GM23338 (cell line): ENCODE measurements at regions not wholly inside any gene's neighbourhood (a gene's known extent, or its start where the extent isn't known, plus 50 kb on each side); places are given as distances from the start of the nearest gene placed in this dataset.
A peak's percentile ranks its signal among the peaks of the same experiment; 100 is the strongest.

Source experiments
- ATAC-seq: fragments of 200-7000 bp; cut with Tn5 transposase; 3 replicates; pipeline ENCODE4 v1.9.1; 2020
- DNase-seq: peaks from one replicate; pipeline ENCODE4 v3.0.0-alpha.2; 2015; ENCODE audit warnings: low spot score
- H2AFZ ChIP-seq: fragments of 200-600 bp; sonication (generic); 2 replicates; pipeline ENCODE4 v1.8.0; 2016; ENCODE audit warnings: antibody characterized with exemption, mild to moderate bottlenecking, moderate library complexity
- H3F3A ChIP-seq: fragments of 200-600 bp; sonication (generic); replicated peaks from 2 replicates; pipeline ENCODE4 v1.8.0; 2017; ENCODE audit warnings: antibody characterized with exemption, mixed run types, low read depth
- H3K27ac ChIP-seq: fragments of 200-600 bp; sonication (generic); 2 replicates; pipeline ENCODE4 v1.6.1; 2016; ENCODE audit warnings: low read depth
- H3K27me3 ChIP-seq: fragments of 200-600 bp; sonication (generic); 2 replicates; pipeline ENCODE4 v1.8.0; 2016; ENCODE audit warnings: mild to moderate bottlenecking, mixed run types, moderate library complexity; ENCODE audit not compliant: insufficient read depth
- H3K36me3 ChIP-seq: fragments of 200-600 bp; sonication (generic); 2 replicates; pipeline ENCODE4 v1.8.0; 2016; ENCODE audit warnings: mild to moderate bottlenecking; ENCODE audit not compliant: insufficient read depth
- H3K4me1 ChIP-seq: fragments of 200-600 bp; sonication (generic); 2 replicates; pipeline ENCODE4 v1.8.0; 2016; ENCODE audit warnings: mild to moderate bottlenecking, moderate library complexity; ENCODE audit not compliant: insufficient read depth
- H3K4me2 ChIP-seq: fragments of 200-600 bp; sonication (generic); 2 replicates; pipeline ENCODE4 v1.7.1; 2017; ENCODE audit warnings: mixed run types
- H3K4me3 ChIP-seq: fragments of 200-600 bp; sonication (generic); 2 replicates; pipeline ENCODE4 v1.6.1; 2016; ENCODE audit warnings: mixed run types
- H3K79me2 ChIP-seq: fragments of 200-600 bp; sonication (generic); replicated peaks from 2 replicates; pipeline ENCODE4 v1.8.0; 2017; ENCODE audit warnings: mild to moderate bottlenecking; ENCODE audit not compliant: insufficient read depth
- H3K9me2 ChIP-seq: fragments of 200-600 bp; sonication (generic); 2 replicates; pipeline ENCODE4 v1.8.0; 2017; ENCODE audit not compliant: insufficient read depth
- H4K20me1 ChIP-seq: fragments of 200-600 bp; sonication (generic); replicated peaks from 2 replicates; pipeline ENCODE4 v1.8.0; 2017; ENCODE audit warnings: mild to moderate bottlenecking; ENCODE audit not compliant: insufficient read depth
- H3K27ac Mint-ChIP-seq: 2 replicates; pipeline ENCODE4 v1.8.0; 2020; ENCODE audit warnings: inconsistent platforms, mild to moderate bottlenecking, moderate library complexity, mixed read lengths
- H3K27me3 Mint-ChIP-seq: 3 replicates; pipeline ENCODE4 v1.8.0; 2022; ENCODE audit warnings: low read depth, mild to moderate bottlenecking, moderate library complexity, mixed read lengths, inconsistent platforms; ENCODE audit not compliant: insufficient read depth, poor library complexity
- H3K36me3 Mint-ChIP-seq: 3 replicates; pipeline ENCODE4 v1.8.0; 2021; ENCODE audit warnings: low read depth, mild to moderate bottlenecking, inconsistent platforms, moderate library complexity, mixed read lengths
- H3K4me1 Mint-ChIP-seq: 3 replicates; pipeline ENCODE4 v1.8.0; 2020; ENCODE audit warnings: mild to moderate bottlenecking, inconsistent platforms, mixed read lengths
- H3K4me3 Mint-ChIP-seq: 3 replicates; pipeline ENCODE4 v1.8.0; 2021; ENCODE audit warnings: moderate library complexity, mild to moderate bottlenecking, inconsistent platforms, mixed read lengths
- H3K9me3 Mint-ChIP-seq: 3 replicates; pipeline ENCODE4 v1.8.0; 2020; ENCODE audit warnings: moderate library complexity, mild to moderate bottlenecking, inconsistent platforms, mixed read lengths
- CREB1 ChIP-seq: fragments of 250-450 bp; sonication (Bioruptor Pico); IDR thresholded peaks from 2 replicates; pipeline ENCODE4 v1.5.0; 2020; ENCODE audit warnings: low read depth, mild to moderate bottlenecking, moderate library complexity
- EZH2 ChIP-seq: fragments of 200-600 bp; sonication (generic); IDR thresholded peaks from one replicate; pipeline ENCODE4 v1.8.0; 2017; ENCODE audit warnings: antibody characterized with exemption, mild to moderate bottlenecking, low read depth; ENCODE audit not compliant: unreplicated experiment
- EZH2phosphoT487 ChIP-seq: fragments of 200-600 bp; sonication (generic); IDR thresholded peaks from one replicate; pipeline ENCODE4 v1.8.1; 2018; ENCODE audit warnings: antibody characterized with exemption; ENCODE audit not compliant: unreplicated experiment
- JUNB ChIP-seq: IDR thresholded peaks from one replicate; pipeline ENCODE4 v1.6.1; 2016; ENCODE audit warnings: antibody characterized with exemption; ENCODE audit not compliant: unreplicated experiment
- NANOG ChIP-seq: IDR thresholded peaks from 2 replicates; pipeline ENCODE4 v1.6.1; 2016; ENCODE audit warnings: antibody characterized with exemption, borderline replicate concordance
- POLR2AphosphoS5 ChIP-seq: IDR thresholded peaks from 2 replicates; pipeline ENCODE4 v1.6.1; 2016; ENCODE audit warnings: antibody characterized with exemption, low read depth
- REST ChIP-seq: IDR thresholded peaks from one replicate; pipeline ENCODE4 v1.6.1; 2018; ENCODE audit warnings: antibody characterized with exemption; ENCODE audit not compliant: unreplicated experiment
- STAT1 ChIP-seq: IDR thresholded peaks from one replicate; pipeline ENCODE4 v1.6.1; 2016; ENCODE audit warnings: antibody characterized with exemption; ENCODE audit not compliant: unreplicated experiment
- ZNF114 ChIP-seq: fragments of 250-450 bp; sonication (Bioruptor Pico); IDR thresholded peaks from 2 replicates; pipeline ENCODE4 v1.5.0; 2020; ENCODE audit warnings: mild to moderate bottlenecking, moderate library complexity
- ZNF331 ChIP-seq: fragments of 250-450 bp; sonication (Bioruptor Pico); IDR thresholded peaks from 2 replicates; pipeline ENCODE4 v1.5.0; 2020; ENCODE audit warnings: low read depth, mild to moderate bottlenecking, moderate library complexity
- ZNF462 ChIP-seq: fragments of 250-450 bp; sonication (Bioruptor Pico); IDR thresholded peaks from 2 replicates; pipeline ENCODE4 v1.5.0; 2020; ENCODE audit warnings: mild to moderate bottlenecking, moderate library complexity
- TF ChIP-seq, protein P1 (sequence below): IDR thresholded peaks from 2 replicates; pipeline ENCODE4 v1.6.1; 2016; ENCODE audit warnings: antibody characterized with exemption
- TF ChIP-seq, protein P2 (sequence below), 2 experiments: fragments of 200-600 bp in 1 of 2; sonication (generic) in 1 of 2; conservative IDR thresholded peaks; 2 replicates each; pipeline versions ENCODE4 v1.5.1 to v1.6.1; 2016 to 2017; ENCODE audit warnings: antibody characterized with exemption in 2 of 2, low read depth in 2 of 2, mild to moderate bottlenecking in 2 of 2, moderate library complexity in 1 of 2

DNA sequence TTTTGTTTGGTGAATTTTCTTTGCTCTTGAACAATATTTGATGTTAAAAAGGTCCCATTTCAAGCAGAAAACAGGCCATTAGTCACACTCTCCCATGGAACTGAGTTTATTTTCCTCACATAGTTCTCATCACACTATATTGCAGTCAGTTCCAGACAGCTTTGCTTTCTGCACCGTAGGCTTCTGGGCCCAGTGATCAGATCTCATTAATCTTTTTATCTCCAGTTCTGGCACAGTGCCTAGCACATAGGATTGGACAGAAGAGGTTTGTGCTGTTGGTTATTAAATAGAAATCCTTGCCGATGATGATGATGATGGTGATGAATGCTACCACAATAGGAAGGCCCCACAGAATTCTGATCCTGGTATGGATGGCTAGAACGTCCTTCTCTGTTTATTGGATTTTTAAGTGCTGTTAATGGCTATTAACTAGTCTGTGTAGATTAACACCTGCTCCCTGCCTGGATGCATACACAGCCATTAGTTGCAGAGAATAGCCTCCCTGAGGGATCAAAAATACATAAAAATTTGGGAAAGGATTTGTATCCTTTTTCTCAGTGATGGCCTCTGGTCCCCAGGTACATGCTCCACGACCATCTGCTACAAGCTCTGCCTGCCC lies 52.0 kb upstream of the NTRK2 start:
- Mint-ChIP-seq H3K27ac (no peak overlapping the region), H3K4me3 (no peak overlapping the region), H3K4me1 (peaks cover 13% of the 10 kb centered on the region; the same call in 2 of the 3 replicates), H3K36me3 (no peaks in the 10 kb centered on the region), H3K9me3 (no peaks in the 10 kb centered on the region), H3K27me3 (no peaks in the 10 kb centered on the region)
- Histone ChIP-seq H3K79me2 (no peaks in the 10 kb centered on the region), H3K4me3 (no peak overlapping the region), H4K20me1 (no peaks in the 10 kb centered on the region), H3K36me3 (no peaks in the 10 kb centered on the region), H3K4me1 (peaks cover 9% of the 10 kb centered on the region), H3K4me2 (no peak overlapping the region), H2AFZ (peak overlapping the region; percentile 28; the same call in 1 of the 2 replicates), H3F3A (no peaks in the 10 kb centered on the region), H3K27me3 (no peaks in the 10 kb centered on the region), H3K27ac (no peak overlapping the region), H3K9me2 (no peaks in the 10 kb centered on the region)
- no peak for ATAC-seq
- TF ChIP-seq, protein P1, sequence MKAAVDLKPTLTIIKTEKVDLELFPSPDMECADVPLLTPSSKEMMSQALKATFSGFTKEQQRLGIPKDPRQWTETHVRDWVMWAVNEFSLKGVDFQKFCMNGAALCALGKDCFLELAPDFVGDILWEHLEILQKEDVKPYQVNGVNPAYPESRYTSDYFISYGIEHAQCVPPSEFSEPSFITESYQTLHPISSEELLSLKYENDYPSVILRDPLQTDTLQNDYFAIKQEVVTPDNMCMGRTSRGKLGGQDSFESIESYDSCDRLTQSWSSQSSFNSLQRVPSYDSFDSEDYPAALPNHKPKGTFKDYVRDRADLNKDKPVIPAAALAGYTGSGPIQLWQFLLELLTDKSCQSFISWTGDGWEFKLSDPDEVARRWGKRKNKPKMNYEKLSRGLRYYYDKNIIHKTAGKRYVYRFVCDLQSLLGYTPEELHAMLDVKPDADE = no peak
- TF ChIP-seq NANOG = no peak
- no peak for TF ChIP-seq ZNF331 (CRISPR knock-in tag)
- no peak for TF ChIP-seq CREB1 (CRISPR knock-in tag)
- TF ChIP-seq, protein P2, sequence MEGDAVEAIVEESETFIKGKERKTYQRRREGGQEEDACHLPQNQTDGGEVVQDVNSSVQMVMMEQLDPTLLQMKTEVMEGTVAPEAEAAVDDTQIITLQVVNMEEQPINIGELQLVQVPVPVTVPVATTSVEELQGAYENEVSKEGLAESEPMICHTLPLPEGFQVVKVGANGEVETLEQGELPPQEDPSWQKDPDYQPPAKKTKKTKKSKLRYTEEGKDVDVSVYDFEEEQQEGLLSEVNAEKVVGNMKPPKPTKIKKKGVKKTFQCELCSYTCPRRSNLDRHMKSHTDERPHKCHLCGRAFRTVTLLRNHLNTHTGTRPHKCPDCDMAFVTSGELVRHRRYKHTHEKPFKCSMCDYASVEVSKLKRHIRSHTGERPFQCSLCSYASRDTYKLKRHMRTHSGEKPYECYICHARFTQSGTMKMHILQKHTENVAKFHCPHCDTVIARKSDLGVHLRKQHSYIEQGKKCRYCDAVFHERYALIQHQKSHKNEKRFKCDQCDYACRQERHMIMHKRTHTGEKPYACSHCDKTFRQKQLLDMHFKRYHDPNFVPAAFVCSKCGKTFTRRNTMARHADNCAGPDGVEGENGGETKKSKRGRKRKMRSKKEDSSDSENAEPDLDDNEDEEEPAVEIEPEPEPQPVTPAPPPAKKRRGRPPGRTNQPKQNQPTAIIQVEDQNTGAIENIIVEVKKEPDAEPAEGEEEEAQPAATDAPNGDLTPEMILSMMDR (conservative IDR thresholded peaks at IDR 0.05; ENCODE audit: low read depth in 2 of 2) = no peak
- TF ChIP-seq STAT1 = no peak
- TF ChIP-seq JUNB = no peak
- no peak for TF ChIP-seq ZNF462
- no peak for TF ChIP-seq POLR2AphosphoS5
- no peak for TF ChIP-seq ZNF114 (CRISPR knock-in tag)
- no peak for TF ChIP-seq REST
- TF ChIP-seq EZH2phosphoT487 = no peak
- no peak for TF ChIP-seq EZH2
- no peak for DNase-seq
